Activated naive CD8-positive, alpha-beta T cell treated with anti-CD3 and anti-CD28 coated beads, Interleukin-2, amount 50 U/mL, for 24 hours (primary cell): ENCODE measurements at regions not wholly inside any gene's neighbourhood (a gene's known extent, or its start where the extent isn't known, plus 50 kb on each side); places are given as distances from the start of the nearest gene placed in this dataset.
"Not testable (repeated sequence)": the region's sequence is repeated elsewhere in the genome, so short reads cannot be mapped to it uniquely, and the experiment has no call there.

Experiments
- ATAC-seq: fragments of 150-1000 bp; cut with Tn5 transposase; one replicate; pipeline ENCODE4 v1.10.0; 2021
- DNase-seq: peaks from one replicate; pipeline ENCODE4 v3.0.0; 2021
- H3K27ac Mint-ChIP-seq: one replicate; pipeline ENCODE4 v1.8.0; 2021; ENCODE audit warnings: mild to moderate bottlenecking, mixed read lengths
- H3K27me3 Mint-ChIP-seq: one replicate; pipeline ENCODE4 v1.8.0; 2021; ENCODE audit warnings: mixed read lengths
- H3K36me3 Mint-ChIP-seq: one replicate; pipeline ENCODE4 v1.8.0; 2021; ENCODE audit warnings: low read depth, mixed read lengths
- H3K4me1 Mint-ChIP-seq: one replicate; pipeline ENCODE4 v1.8.0; 2021; ENCODE audit warnings: mixed read lengths
- H3K4me3 Mint-ChIP-seq: one replicate; pipeline ENCODE4 v1.8.0; 2021; ENCODE audit warnings: mild to moderate bottlenecking, moderate library complexity, mixed read lengths
- H3K9me3 Mint-ChIP-seq: one replicate; pipeline ENCODE4 v1.8.0; 2021; ENCODE audit warnings: mixed read lengths

DNA sequence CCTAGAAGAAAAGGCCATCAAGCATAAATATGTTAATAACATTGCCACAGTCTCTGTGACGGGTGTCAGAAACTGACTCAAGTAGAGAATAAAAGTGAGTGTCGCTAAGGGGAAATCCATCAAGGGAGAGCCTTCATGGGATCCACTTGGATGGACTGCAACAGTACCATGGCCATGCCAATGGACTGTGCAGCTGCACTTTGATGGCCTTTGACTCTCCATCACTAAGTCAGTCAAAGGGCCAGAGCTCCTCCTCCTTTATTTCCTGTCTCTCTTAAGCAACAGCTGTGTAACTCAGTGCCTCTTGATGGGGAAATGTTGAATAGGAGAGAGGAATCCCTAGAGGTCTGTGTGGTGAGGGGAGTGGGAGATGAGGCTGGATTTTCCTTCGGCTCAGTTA lies 335.2 kb downstream of the BMP4 start:
- H3K9me3 Mint-ChIP-seq, result no peaks in the 10 kb centered on the region
- H3K36me3 Mint-ChIP-seq, result no peaks in the 10 kb centered on the region
- no peak overlapping the region for H3K27ac Mint-ChIP-seq
- DNase-seq, result no peak
- peaks cover 2% of the 10 kb centered on the region for H3K27me3 Mint-ChIP-seq
- no peak for ATAC-seq
- H3K4me3 Mint-ChIP-seq, result no peak overlapping the region
- H3K4me1 Mint-ChIP-seq, result no peaks in the 10 kb centered on the region

DNA sequence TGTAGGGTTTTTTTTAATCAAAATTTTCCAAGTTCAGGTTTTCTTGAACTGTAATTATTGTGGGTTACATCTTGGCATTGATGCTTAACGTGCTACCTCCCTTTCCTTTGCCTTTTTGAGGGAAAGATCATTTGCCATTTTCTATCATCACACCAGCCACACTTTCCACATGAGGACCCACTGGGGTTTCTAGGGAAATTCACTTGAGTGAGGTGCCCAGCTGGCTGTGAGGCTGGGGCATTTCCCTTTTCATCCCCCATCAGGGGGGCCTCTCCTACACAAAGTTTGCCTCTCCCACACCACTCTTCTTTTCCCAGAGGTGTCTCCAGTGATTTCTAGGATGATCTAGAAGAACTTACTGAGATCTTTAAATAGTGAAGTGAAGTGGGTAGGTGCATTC lies 335.7 kb downstream of the BMP4 start:
- Mint-ChIP-seq H3K27ac (no peak overlapping the region), H3K27me3 (peaks cover 2% of the 10 kb centered on the region), H3K4me3 (no peak overlapping the region), H3K36me3 (no peaks in the 10 kb centered on the region), H3K4me1 (no peaks in the 10 kb centered on the region), H3K9me3 (no peaks in the 10 kb centered on the region)
- DNase-seq (no peak), ATAC-seq (no peak)

DNA sequence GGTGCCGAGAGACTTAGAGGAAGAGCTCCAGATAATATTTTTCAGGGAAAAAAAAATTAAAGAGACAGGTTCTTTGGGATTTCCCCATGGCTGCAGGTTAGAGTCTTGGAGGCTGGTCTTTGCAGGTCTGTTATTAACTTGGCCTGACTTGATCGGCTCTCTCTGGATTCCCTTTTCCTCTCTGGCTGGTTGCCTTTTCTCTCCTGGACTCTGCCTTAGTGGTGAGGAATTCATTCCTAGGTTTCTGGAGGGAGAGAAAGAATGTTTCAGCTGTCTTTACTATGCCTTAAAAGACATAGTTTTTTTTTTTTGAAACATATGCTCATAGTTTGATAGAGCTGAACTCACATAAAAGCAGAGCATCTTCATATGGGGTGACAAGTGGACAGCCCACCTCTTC lies 336.3 kb downstream of the BMP4 start:
- Mint-ChIP-seq H3K4me1 (no peaks in the 10 kb centered on the region), H3K27ac (no peak overlapping the region), H3K27me3 (peaks cover 2% of the 10 kb centered on the region), H3K4me3 (no peak overlapping the region), H3K9me3 (no peaks in the 10 kb centered on the region), H3K36me3 (no peaks in the 10 kb centered on the region)
- ATAC-seq (no peak), DNase-seq (no peak)

DNA sequence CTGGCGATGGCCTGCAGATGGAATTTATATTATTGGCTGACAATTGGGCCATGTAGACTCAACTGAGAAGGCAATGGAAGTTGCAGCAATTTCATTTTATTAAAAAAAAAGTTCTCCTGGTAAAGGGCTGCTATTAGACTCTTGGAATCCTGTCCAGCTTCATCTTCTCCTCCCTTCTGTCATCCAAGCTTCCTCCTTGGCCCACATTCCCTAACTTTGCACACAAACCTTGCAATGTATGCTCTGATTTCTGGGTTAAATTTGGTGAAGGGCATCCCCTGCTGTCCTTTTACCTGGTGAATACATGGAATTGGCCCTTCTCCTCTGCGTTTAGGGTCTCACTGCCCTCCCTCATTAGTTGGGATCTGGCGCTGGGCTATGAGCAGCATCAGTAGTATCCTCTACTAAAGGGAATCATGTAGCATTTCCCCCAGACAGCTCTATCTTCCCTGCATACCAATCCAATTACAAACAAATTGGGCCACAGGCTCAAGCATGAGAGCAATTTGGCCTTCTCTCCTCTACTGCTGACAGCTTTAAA lies 336.9 kb downstream of the BMP4 start:
- DNase-seq (no peak), ATAC-seq (no peak)
- no peak overlapping the region for H3K4me3 Mint-ChIP-seq
- no peaks in the 10 kb centered on the region for H3K36me3 Mint-ChIP-seq
- H3K4me1 Mint-ChIP-seq, result no peaks in the 10 kb centered on the region
- H3K27me3 Mint-ChIP-seq, result peaks cover 2% of the 10 kb centered on the region
- no peak overlapping the region for H3K27ac Mint-ChIP-seq
- H3K9me3 Mint-ChIP-seq, result no peaks in the 10 kb centered on the region

DNA sequence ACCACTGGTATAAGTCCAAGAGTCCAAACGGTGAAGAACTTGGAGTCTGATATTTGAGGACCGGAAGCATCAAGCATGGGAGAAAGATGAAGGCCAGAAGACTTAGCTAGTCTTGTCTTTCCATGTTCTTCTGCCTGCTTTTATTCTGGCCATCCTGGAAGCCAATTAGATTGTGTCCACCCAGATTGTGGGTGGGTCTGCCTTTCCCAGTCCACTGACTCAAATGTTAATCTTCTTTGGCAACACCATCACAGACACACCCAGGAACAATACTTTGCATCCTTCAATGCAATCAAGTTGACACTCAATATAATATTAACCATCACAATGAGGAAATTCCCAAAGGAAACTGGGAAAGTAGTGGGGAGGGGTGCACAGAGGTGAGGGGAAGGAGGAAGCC lies 340.1 kb downstream of the BMP4 start:
- not testable (repeated sequence) for H3K9me3 Mint-ChIP-seq, H3K4me3 Mint-ChIP-seq, H3K27me3 Mint-ChIP-seq, H3K4me1 Mint-ChIP-seq, DNase-seq, H3K27ac Mint-ChIP-seq, ATAC-seq, H3K36me3 Mint-ChIP-seq

DNA sequence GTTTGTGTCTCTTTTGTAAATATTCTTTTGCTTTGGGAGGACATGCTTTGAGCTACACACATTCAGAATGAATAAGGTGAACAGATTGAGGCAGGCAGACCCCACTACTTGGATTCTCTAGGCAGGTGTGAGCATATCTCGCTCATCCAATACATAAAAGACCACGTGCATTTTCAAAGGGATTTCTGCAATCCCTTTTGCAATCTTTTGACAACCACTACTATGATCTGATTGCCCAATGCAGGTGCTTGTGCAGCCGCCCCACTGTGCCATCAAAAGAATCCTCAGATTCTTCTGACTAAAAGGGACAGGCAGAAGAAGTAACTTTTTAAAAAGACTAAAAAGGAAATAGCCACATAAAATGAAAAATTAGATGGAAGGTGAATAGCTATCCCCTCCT lies 341.4 kb downstream of the BMP4 start:
- no peaks in the 10 kb centered on the region for H3K9me3 Mint-ChIP-seq
- peaks cover 2% of the 10 kb centered on the region for H3K27me3 Mint-ChIP-seq
- H3K27ac Mint-ChIP-seq, result no peak overlapping the region
- no peaks in the 10 kb centered on the region for H3K36me3 Mint-ChIP-seq
- ATAC-seq (no peak), DNase-seq (no peak)
- H3K4me3 Mint-ChIP-seq, result no peak overlapping the region
- peaks cover 3% of the 10 kb centered on the region for H3K4me1 Mint-ChIP-seq

DNA sequence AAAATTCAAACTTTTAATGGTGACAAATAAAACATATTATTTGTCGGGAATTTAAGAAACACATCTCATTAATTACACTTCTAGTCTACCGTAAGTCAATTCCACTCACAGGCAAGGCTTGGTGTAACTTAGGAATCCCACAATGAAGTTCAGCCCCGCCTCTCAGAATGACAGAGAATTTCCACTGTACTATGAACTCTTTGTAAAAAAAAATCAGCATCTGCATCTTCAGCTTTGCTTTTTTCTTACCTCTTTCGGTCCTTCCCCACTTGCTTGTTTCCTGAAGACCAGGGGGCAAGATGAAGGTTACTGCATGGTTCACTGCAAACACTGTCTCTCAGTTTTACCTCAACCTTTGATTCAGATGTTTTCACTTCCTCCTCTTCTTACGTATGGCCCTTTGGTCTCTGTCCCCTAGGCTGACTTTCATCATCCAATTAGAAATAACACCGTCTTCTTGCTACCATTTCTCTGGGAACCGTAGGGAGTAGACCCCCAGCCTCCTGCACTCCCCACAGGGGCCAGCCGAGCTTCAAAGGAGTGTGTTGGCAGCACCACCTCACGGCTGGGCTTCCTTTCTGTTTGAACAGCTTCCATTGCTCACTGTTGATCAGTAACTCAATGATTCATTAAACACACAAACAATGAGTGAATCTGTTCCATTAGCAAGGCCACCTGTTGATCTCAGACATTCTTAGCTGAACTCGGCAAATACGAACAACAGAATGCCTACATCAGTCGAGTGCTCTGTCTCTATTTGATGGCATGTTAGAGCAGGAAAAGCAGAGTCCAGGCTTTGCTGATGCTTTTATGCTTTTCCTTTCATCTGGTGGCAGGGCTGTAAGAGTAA lies 343.0 kb downstream of the BMP4 start:
- no peaks in the 10 kb centered on the region for H3K9me3 Mint-ChIP-seq

DNA sequence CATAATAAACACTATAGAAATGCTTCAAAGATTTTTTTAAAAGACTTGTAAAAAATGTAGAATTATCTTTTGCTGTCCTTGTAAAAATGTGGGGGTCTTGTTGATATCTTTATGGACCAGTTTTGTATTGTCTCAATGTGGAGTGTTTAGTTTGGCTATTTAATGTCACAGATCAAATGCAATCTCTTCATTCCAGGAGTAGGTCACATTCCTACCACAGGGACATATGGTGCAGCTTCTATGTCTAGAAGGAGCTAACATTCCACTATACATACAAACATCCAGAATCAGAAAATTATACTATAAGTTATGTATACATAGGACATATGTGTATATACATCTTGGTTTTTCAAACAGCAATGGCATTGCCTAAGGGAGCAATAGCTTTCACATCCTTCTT lies 345.7 kb downstream of the BMP4 start:
- no peak overlapping the region for H3K27ac Mint-ChIP-seq
- H3K4me3 Mint-ChIP-seq, result no peak overlapping the region
- H3K4me1 Mint-ChIP-seq, result peaks cover 3% of the 10 kb centered on the region
- no peaks in the 10 kb centered on the region for H3K27me3 Mint-ChIP-seq
- DNase-seq, result no peak
- H3K9me3 Mint-ChIP-seq, result no peaks in the 10 kb centered on the region
- ATAC-seq, result no peak
- H3K36me3 Mint-ChIP-seq, result no peaks in the 10 kb centered on the region

More for the DNA sequence above, 343.0 kb downstream of the BMP4 start:
- Mint-ChIP-seq H3K36me3 (no peaks in the 10 kb centered on the region), H3K4me1 (peaks cover 3% of the 10 kb centered on the region), H3K27ac (peak overlapping the region; percentile 89), H3K4me3 (peak overlapping the region; percentile 2), H3K27me3 (peaks cover 2% of the 10 kb centered on the region)
- DNase-seq, result no peak
- peak; percentile 59 for ATAC-seq

DNA sequence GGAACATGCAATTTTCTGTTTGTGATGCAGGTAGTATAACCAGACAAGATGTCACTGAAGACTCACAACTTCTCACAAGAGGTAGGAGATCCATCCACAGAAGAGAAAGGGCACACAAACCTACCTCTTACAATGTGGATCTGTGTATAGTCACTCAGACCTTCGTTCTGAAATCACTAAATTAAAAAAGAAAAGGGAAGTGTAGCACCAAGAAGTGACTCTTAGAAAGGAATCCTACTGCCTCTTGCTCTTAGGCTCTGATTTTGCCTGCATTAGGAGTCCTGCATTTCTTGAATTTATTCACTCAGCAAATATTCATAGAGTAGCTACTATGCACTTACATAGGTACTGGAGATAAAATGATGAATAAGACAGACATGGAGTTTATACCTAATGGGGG lies 347.6 kb downstream of the BMP4 start:
- no peak overlapping the region for H3K27ac Mint-ChIP-seq
- no peak for ATAC-seq
- no peak overlapping the region for H3K4me3 Mint-ChIP-seq
- H3K4me1 Mint-ChIP-seq, result peaks cover 3% of the 10 kb centered on the region
- no peak for DNase-seq
- no peaks in the 10 kb centered on the region for H3K36me3 Mint-ChIP-seq
- H3K9me3 Mint-ChIP-seq, result no peaks in the 10 kb centered on the region
- H3K27me3 Mint-ChIP-seq, result no peaks in the 10 kb centered on the region

DNA sequence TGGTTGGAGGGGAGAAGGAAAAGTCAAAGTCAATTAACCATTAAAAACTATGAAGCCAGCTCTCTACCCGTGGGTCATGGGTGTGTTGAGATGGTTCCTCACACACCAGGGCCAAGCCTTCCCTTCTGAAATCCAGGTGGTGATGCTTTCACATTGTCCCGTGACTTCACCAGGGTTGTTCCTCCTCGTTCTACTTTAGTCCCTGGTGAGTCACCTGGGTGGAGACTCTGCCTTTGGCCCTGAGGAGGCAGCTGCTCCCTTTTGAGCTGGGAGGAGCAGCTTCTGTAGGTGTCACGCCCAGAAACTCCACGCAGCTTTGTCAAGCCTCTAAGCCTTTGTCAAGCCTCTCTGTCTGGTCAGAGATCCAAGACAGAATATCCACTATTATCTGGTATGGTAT lies 348.3 kb downstream of the BMP4 start:
- H3K27me3 Mint-ChIP-seq, result no peaks in the 10 kb centered on the region
- H3K27ac Mint-ChIP-seq, result no peak overlapping the region
- no peaks in the 10 kb centered on the region for H3K36me3 Mint-ChIP-seq
- H3K4me1 Mint-ChIP-seq, result peaks cover 3% of the 10 kb centered on the region
- no peak for ATAC-seq
- H3K4me3 Mint-ChIP-seq, result no peak overlapping the region
- H3K9me3 Mint-ChIP-seq, result no peaks in the 10 kb centered on the region
- no peak for DNase-seq

DNA sequence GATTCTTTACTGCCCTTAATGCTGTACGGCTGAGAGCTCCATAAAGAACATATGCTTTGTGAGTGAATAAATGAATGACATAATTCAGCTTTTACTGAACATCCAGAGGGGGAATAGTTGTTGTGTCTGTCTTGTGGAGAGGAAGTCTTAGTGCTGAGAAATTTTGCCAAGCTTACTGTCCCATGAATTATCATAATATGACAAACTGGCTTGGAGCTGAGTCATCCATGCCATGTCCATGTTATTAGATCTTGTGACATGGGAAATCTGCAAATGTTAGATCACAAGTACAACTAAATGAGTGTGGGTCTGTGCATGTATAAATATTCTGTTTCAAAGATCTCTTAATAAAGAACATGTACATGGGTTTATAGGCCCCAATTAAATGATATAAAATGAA lies 350.4 kb downstream of the BMP4 start:
- Mint-ChIP-seq H3K36me3 (no peaks in the 10 kb centered on the region), H3K27me3 (no peaks in the 10 kb centered on the region), H3K4me3 (no peak overlapping the region), H3K27ac (no peak overlapping the region), H3K4me1 (no peaks in the 10 kb centered on the region), H3K9me3 (no peaks in the 10 kb centered on the region)
- ATAC-seq (no peak), DNase-seq (no peak)

DNA sequence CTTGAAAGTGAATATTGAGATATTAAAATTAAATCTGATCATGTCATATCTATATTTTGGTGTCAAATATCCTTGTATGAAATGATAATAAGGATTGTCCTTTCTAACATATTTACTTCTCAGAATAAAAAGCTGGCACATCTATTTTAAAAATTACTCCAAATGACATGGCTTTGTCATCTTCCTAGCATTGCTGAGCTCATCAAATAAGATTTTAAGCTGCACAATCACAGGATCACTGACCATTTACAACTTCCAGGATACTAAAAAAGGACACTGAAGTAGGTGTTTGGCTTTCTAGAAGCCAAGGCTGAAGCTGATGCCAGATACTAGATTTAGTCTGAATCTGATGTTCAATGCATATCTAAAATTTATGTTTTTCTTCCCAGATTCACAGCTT lies 351.1 kb downstream of the BMP4 start:
- ATAC-seq (no peak), DNase-seq (no peak)
- no peaks in the 10 kb centered on the region for H3K9me3 Mint-ChIP-seq
- no peaks in the 10 kb centered on the region for H3K4me1 Mint-ChIP-seq
- H3K36me3 Mint-ChIP-seq, result no peaks in the 10 kb centered on the region
- H3K4me3 Mint-ChIP-seq, result no peak overlapping the region
- H3K27me3 Mint-ChIP-seq, result no peaks in the 10 kb centered on the region
- H3K27ac Mint-ChIP-seq, result no peak overlapping the region

DNA sequence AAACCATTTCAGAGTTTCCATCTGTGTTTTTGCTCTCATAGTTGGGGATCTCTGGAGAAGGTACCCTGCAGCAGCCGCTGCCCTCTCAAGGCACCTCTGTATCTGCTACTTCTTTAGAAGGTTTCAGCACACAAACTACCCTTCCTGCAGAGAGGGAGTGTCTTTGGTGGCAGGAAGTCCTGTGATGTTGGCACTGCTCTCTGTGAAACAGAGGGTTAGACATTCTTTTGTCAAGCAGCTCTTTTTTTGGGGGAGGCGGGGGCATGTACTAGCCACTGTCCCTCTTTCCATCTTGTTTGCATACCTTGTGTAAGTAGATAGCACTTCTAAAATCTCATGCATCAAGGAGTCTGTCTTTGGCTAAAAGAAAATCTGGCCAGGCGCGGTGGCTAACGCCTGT lies 352.6 kb downstream of the BMP4 start:
- H3K4me1 Mint-ChIP-seq, result no peaks in the 10 kb centered on the region
- H3K36me3 Mint-ChIP-seq, result no peaks in the 10 kb centered on the region

DNA sequence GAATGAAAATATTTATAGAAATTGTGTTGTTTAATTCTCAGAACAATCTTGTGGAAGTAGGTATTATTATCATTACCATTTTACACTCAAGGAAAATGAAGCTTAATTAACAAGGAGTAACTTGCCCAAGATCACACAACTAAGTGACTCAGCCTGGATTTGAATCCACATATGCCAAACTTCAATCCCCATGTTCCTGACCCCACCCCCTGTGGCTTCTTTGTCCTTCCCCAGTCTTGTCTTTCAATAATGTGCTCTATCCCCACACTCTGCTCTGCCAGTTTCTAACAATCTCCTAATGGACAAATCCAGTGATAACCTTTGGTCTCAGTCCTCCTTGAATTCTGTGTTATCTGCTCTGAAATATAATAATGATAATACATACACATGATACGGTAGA lies 355.2 kb downstream of the BMP4 start:
- no peaks in the 10 kb centered on the region for H3K9me3 Mint-ChIP-seq
- no peak overlapping the region for H3K4me3 Mint-ChIP-seq
- no peak for DNase-seq
- H3K27me3 Mint-ChIP-seq, result no peaks in the 10 kb centered on the region
- no peaks in the 10 kb centered on the region for H3K4me1 Mint-ChIP-seq
- no peaks in the 10 kb centered on the region for H3K36me3 Mint-ChIP-seq
- no peak overlapping the region for H3K27ac Mint-ChIP-seq
- no peak for ATAC-seq

More for the DNA sequence above, 352.6 kb downstream of the BMP4 start:
- no peak overlapping the region for H3K4me3 Mint-ChIP-seq
- H3K27ac Mint-ChIP-seq, result no peak overlapping the region
- no peak for ATAC-seq
- no peaks in the 10 kb centered on the region for H3K27me3 Mint-ChIP-seq
- H3K9me3 Mint-ChIP-seq, result no peaks in the 10 kb centered on the region
- no peak for DNase-seq

DNA sequence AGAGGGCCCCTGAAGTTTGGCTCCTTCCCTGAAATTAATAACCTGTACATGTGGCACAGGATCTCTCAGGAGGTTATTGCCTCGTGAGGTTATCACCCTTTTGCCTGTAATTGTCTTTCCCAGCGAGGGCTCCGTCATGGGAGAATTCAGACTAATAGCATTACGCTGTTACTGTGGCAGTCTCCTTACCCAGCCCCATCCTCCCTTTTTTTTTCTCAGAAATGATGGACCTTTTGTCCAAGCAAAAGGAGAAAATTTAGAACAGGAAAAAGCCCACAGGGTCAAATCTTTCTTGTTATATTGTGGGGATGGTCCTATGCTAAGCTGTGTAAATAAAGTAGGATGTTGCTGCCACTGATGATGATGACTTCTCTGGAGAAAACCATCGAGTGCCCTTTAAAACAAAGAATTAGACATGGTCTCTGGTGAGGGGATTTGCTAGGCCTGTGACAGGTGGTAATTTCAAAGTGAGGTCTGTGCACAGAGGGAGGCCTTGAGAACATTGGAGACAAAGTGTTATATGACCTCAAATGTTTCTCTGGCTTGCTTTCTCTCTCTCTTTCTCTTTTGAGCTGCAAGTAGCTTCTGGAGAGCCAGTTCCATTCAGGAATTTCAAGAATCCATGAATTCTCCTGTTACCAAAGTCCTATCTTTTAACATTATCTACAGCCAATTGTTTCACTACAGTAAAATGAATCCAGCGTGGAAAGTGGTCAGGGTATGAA lies 357.2 kb downstream of the BMP4 start:
- no peak for DNase-seq
- Mint-ChIP-seq H3K4me3 (no peak overlapping the region), H3K27me3 (no peaks in the 10 kb centered on the region), H3K9me3 (no peaks in the 10 kb centered on the region), H3K4me1 (no peaks in the 10 kb centered on the region), H3K36me3 (no peaks in the 10 kb centered on the region), H3K27ac (no peak overlapping the region)
- no peak for ATAC-seq
